Motor neuron (in vitro differentiated cells): ENCODE measurements at regions not wholly inside any gene's neighbourhood (a gene's known extent, or its start where the extent isn't known, plus 50 kb on each side); places are given as distances from the start of the nearest gene placed in this dataset.
"Not testable (repeated sequence)": the region's sequence is repeated elsewhere in the genome, so short reads cannot be mapped to it uniquely, and the experiment has no call there.

Experiments
- ATAC-seq, 8 experiments: fragments of 200-7000 bp; cut with Tn5 transposase; replicated peaks in 6 of 8; 2 replicates each; pipeline ENCODE4 v1.8.0; 2021; ENCODE audit warnings: mild to moderate bottlenecking in 8 of 8, moderate library complexity in 8 of 8
- H3K27ac ChIP-seq, 2 donors: fragments of 250-450 bp; sonication (Bioruptor Pico); 2 replicates each; pipeline ENCODE4 v1.9.0; 2021; ENCODE audit warnings: antibody characterized with exemption in 2 of 2, mild to moderate bottlenecking in 2 of 2, moderate library complexity in 1 of 2
- H3K4me1 ChIP-seq, 2 donors: fragments of 250-450 bp; sonication (Bioruptor Pico); replicated peaks in 1 of 2; 2 replicates each; pipeline ENCODE4 v1.6.1; 2021; ENCODE audit warnings: antibody characterized with exemption in 2 of 2, mild to moderate bottlenecking in 2 of 2, moderate library complexity in 1 of 2
- H3K4me3 ChIP-seq, 5 donors: fragments of 250-450 bp; sonication (Bioruptor Pico); 2 replicates each; pipeline ENCODE4 v1.9.0; 2021; ENCODE audit warnings: antibody characterized with exemption in 5 of 5, mild to moderate bottlenecking in 5 of 5, moderate library complexity in 4 of 5
- WGBS, 10 experiments: fragments of 450-650 bp; shearing (Covaris generic); methylation state at CpG; one replicate each; pipeline ENCODE4 v1.0.0; 2022; 5-methylcytosine and 5-hydroxymethylcytosine counted together
- in situ Hi-C, 9 experiments: fragments of 400-800 bp; cut with MboI; loops; one replicate each; pipeline ENCODE4 v1.15.0; 2021; ENCODE audit warnings: low sequenced_read_pairs in 9 of 9, low pct_unique_long_range_greater_than_20kb in 2 of 9; ENCODE audit not compliant: unreplicated experiment in 9 of 9

GRCh38 chr15:21174761-21175160 is 265.5 kb downstream of the POTEB3 start:
- no CpG with 5 or more reads among the region's 36 CpGs for WGBS, 10 experiments
- H3K4me1 ChIP-seq, in situ Hi-C loops: not testable (repeated sequence)

GRCh38 chr15:21151203-21151966 is 285.3 kb upstream of the POTEB2 start:
- H3K4me3 ChIP-seq, in situ Hi-C loops, H3K4me1 ChIP-seq, ATAC-seq, H3K27ac ChIP-seq: not testable (repeated sequence)
- no CpG with 5 or more reads among the region's 24 CpGs for WGBS, 10 experiments

More at GRCh38 chr15:21174761-21175160, 265.5 kb downstream of the POTEB3 start:
- H3K4me3 ChIP-seq, ATAC-seq, H3K27ac ChIP-seq: not testable (repeated sequence)

GRCh38 chr15:21148136-21148535 is 282.0 kb upstream of the POTEB2 start:
- ATAC-seq, in situ Hi-C loops: not testable (repeated sequence)

GRCh38 chr15:21133893-21134292 is 267.8 kb upstream of the POTEB2 start:
- WGBS, 10 experiments = no CpG with 5 or more reads among the region's 7 CpGs
- in situ Hi-C loops, ATAC-seq: not testable (repeated sequence)

More at GRCh38 chr15:21148136-21148535, 282.0 kb upstream of the POTEB2 start:
- H3K4me1 ChIP-seq, H3K4me3 ChIP-seq, H3K27ac ChIP-seq: not testable (repeated sequence)
- WGBS, 10 experiments = no CpG with 5 or more reads among the region's 5 CpGs

GRCh38 chr15:21112271-21113053 is 246.3 kb upstream of the POTEB2 start:
- H3K27ac ChIP-seq, in situ Hi-C loops, ATAC-seq, H3K4me3 ChIP-seq, H3K4me1 ChIP-seq: not testable (repeated sequence)
- no CpG with 5 or more reads among the region's 4 CpGs for WGBS, 10 experiments

More at GRCh38 chr15:21133893-21134292, 267.8 kb upstream of the POTEB2 start:
- not testable (repeated sequence) for H3K27ac ChIP-seq, H3K4me1 ChIP-seq, H3K4me3 ChIP-seq

- ATAC-seq, H3K4me3 ChIP-seq, H3K27ac ChIP-seq, in situ Hi-C loops, H3K4me1 ChIP-seq: not testable (repeated sequence)
- WGBS, 10 experiments = 31 to 60% (median 50%) methylated on average over 1 to 2 of the region's 2 CpGs; no CpG with 5 or more reads in 2 of the 10 experiments
Observed at GRCh38 chr15:21111861-21112260, 245.7 kb upstream of the POTEB2 start.

- in situ Hi-C loops, H3K4me1 ChIP-seq, H3K4me3 ChIP-seq, H3K27ac ChIP-seq, ATAC-seq: not testable (repeated sequence)
- no CpG with 5 or more reads among the region's 4 CpGs for WGBS, 10 experiments
Observed at GRCh38 chr15:21111172-21111571, 245.1 kb upstream of the POTEB2 start.

GRCh38 chr15:21110187-21110804 is 244.2 kb upstream of the POTEB2 start:
- H3K4me3 ChIP-seq, in situ Hi-C loops, H3K4me1 ChIP-seq, H3K27ac ChIP-seq, ATAC-seq: not testable (repeated sequence)
- WGBS, 10 experiments = 13 to 50% (median 31%) methylated on average over 1 to 2 of the region's 5 CpGs; no CpG with 5 or more reads in 2 of the 10 experiments

GRCh38 chr15:21108384-21108783 is 242.3 kb upstream of the POTEB2 start:
- H3K27ac ChIP-seq, H3K4me3 ChIP-seq, in situ Hi-C loops, ATAC-seq, H3K4me1 ChIP-seq: not testable (repeated sequence)
- no CpG with 5 or more reads among the region's 3 CpGs for WGBS, 10 experiments

- H3K27ac ChIP-seq, H3K4me1 ChIP-seq, H3K4me3 ChIP-seq, in situ Hi-C loops, ATAC-seq: not testable (repeated sequence)
- WGBS, 10 experiments = no CpG with 5 or more reads among the region's 10 CpGs
Observed at GRCh38 chr15:21107399-21108381, 241.6 kb upstream of the POTEB2 start.

- H3K27ac ChIP-seq, ATAC-seq, in situ Hi-C loops, H3K4me1 ChIP-seq, H3K4me3 ChIP-seq: not testable (repeated sequence)
- WGBS, 10 experiments = no CpG with 5 or more reads among the region's 2 CpGs
Observed at GRCh38 chr15:21096599-21096998, 230.5 kb upstream of the POTEB2 start.

- WGBS, 10 experiments = no CpG with 5 or more reads among the region's 9 CpGs
- H3K27ac ChIP-seq, H3K4me3 ChIP-seq, ATAC-seq, in situ Hi-C loops, H3K4me1 ChIP-seq: not testable (repeated sequence)
Observed at GRCh38 chr15:21079544-21079943, 213.4 kb upstream of the POTEB2 start.
